Calu3 (cell line): ENCODE measurements at regions not wholly inside any gene's neighbourhood (a gene's known extent, or its start where the extent isn't known, plus 50 kb on each side); places are given as distances from the start of the nearest gene placed in this dataset.

Experiments used
- BruUV-seq: library from RNA; stranded (reverse); fragments of 400-500 nt; replicated peaks from 2 replicates; lab custom pipeline; 2021; lab: Mats Ljungman, UMichigan
- CTCF ChIA-PET: fragments of 300-600 bp; sonication (Branson Sonifier 250); formaldehyde crosslinking; loops from one replicate; lab custom pipeline; 2022; ENCODE audit warnings: antibody characterized with exemption; lab: Charles Lee
- DNase-seq: peaks from one replicate; pipeline ENCODE4 v3.0.0; 2022
- H3K27ac Mint-ChIP-seq: one replicate; pipeline ENCODE4 v1.8.0; 2022; ENCODE audit warnings: mixed read lengths; ENCODE audit not compliant: unreplicated experiment
- H3K27me3 Mint-ChIP-seq: one replicate; pipeline ENCODE4 v1.8.0; 2022; ENCODE audit warnings: mixed read lengths; ENCODE audit not compliant: unreplicated experiment
- H3K36me3 Mint-ChIP-seq: one replicate; pipeline ENCODE4 v1.8.0; 2022; ENCODE audit warnings: mild to moderate bottlenecking, moderate library complexity, mixed read lengths; ENCODE audit not compliant: insufficient read depth, unreplicated experiment
- H3K4me1 Mint-ChIP-seq: one replicate; pipeline ENCODE4 v1.8.0; 2022; ENCODE audit warnings: mild to moderate bottlenecking, low read depth, mixed read lengths; ENCODE audit not compliant: unreplicated experiment
- H3K4me3 Mint-ChIP-seq: one replicate; pipeline ENCODE4 v1.8.0; 2022; ENCODE audit warnings: mild to moderate bottlenecking, low read depth, moderate library complexity, mixed read lengths; ENCODE audit not compliant: unreplicated experiment
- H3K9me3 Mint-ChIP-seq: one replicate; pipeline ENCODE4 v1.8.0; 2022; ENCODE audit warnings: low read depth, mixed read lengths; ENCODE audit not compliant: unreplicated experiment
- intact Hi-C: fragments of 100-400 bp; cut with micrococcal nuclease; formaldehyde crosslinking; loops from one replicate; pipeline ENCODE4 v1.10.0; 2022; ENCODE audit not compliant: unreplicated experiment
- TF ChIP-seq, protein P1 (sequence below): fragments of 200-600 bp; IDR thresholded peaks from one replicate; pipeline ENCODE4 v1.8.0; 2022; ENCODE audit warnings: antibody characterized with exemption; ENCODE audit not compliant: unreplicated experiment

DNA sequence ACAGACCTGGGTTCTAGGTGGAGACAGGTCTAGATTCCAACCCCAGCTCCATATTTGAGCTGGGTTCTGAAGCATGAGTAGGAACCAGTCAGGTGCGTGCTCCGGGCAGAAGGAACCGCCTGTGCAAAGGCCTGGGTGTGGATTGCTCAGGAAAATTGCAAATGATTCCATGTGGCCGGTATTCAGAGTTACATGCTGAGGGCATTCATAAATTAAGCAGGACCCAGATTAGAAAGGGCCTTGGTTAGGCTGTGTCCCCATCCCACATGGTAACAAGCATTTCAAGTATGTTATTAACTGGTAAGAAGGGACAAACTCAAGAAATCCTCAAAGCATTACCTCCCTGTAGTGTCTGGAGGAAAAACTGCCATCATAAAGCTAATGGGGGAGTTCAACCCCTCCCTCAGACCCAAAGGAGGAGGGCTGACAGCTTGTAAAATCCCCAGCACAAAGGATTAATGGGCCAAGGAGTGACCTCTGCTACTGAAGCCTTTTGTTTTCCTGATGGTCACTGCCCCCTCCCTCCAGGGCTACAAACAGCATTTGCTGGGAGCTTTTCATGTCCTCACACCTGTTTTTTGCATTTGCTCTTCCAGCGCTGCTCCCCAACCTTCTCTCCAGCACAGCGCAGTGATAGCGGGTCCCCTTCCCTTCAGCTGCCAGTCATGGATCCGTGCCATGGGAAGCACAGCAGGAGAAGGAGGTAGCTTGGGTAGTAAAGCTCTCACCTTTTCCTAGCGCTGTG lies 218.0 kb downstream of the C16orf95 start:
- Mint-ChIP-seq H3K36me3 (no peaks in the 10 kb centered on the region), H3K4me1 (no peaks in the 10 kb centered on the region), H3K27ac (no peak overlapping the region), H3K4me3 (no peak overlapping the region), H3K9me3 (no peaks in the 10 kb centered on the region), H3K27me3 (peaks cover 88% of the 10 kb centered on the region)
- DNase-seq = no peak
- TF ChIP-seq, protein P1, sequence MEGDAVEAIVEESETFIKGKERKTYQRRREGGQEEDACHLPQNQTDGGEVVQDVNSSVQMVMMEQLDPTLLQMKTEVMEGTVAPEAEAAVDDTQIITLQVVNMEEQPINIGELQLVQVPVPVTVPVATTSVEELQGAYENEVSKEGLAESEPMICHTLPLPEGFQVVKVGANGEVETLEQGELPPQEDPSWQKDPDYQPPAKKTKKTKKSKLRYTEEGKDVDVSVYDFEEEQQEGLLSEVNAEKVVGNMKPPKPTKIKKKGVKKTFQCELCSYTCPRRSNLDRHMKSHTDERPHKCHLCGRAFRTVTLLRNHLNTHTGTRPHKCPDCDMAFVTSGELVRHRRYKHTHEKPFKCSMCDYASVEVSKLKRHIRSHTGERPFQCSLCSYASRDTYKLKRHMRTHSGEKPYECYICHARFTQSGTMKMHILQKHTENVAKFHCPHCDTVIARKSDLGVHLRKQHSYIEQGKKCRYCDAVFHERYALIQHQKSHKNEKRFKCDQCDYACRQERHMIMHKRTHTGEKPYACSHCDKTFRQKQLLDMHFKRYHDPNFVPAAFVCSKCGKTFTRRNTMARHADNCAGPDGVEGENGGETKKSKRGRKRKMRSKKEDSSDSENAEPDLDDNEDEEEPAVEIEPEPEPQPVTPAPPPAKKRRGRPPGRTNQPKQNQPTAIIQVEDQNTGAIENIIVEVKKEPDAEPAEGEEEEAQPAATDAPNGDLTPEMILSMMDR = no peak
- intact Hi-C loops = no loop called here
- no TSS peak for BruUV-seq
- CTCF ChIA-PET = interaction anchor here (0.6 kb wide), 1 partner anchor 485 kb away, joined by 3 read pairs; no protein-coding TSS in a partner anchor

DNA sequence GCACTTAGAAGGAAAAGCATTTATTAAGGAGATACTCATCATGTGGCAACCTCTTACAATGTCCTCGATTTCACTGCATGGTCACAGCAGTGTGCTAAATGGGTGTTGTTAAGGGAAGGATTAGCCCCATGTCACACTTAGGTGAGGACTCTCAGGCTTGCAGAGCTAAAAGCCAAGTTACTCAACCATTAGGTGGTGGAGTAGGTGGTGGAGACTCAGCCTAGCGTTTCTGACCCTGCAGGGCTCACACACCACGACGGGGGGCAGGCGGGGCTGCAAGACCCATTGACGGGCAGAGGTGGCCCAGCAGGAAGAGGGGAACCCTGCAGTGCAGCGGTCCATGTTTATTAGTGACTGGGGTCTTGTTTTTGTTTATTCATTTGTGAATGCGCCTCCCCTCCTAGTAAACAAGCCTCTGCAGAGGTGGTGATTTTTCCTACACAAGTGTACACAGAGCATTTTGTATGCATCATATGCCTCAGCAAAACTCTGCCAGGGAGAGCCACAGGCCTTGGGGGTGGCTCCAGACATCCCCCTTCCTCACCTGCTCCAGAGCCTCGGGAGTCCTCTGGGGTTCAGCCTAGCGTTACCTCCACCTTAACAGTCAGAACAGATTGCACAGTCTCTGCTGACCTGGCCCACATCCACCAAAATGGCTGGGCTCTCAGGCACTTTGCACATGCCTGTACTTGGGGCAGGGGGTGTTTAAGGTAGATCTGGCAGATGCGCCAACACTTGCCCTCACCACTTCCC lies 216.7 kb downstream of the C16orf95 start:
- Mint-ChIP-seq H3K36me3 (no peaks in the 10 kb centered on the region), H3K27ac (no peak overlapping the region), H3K4me3 (no peak overlapping the region), H3K9me3 (no peaks in the 10 kb centered on the region), H3K4me1 (no peaks in the 10 kb centered on the region), H3K27me3 (peaks cover 88% of the 10 kb centered on the region)
- CTCF ChIA-PET = no interaction called here
- intact Hi-C loops = no loop called here
- TF ChIP-seq, protein P1 = no peak
- no peak for DNase-seq
- no TSS peak for BruUV-seq

DNA sequence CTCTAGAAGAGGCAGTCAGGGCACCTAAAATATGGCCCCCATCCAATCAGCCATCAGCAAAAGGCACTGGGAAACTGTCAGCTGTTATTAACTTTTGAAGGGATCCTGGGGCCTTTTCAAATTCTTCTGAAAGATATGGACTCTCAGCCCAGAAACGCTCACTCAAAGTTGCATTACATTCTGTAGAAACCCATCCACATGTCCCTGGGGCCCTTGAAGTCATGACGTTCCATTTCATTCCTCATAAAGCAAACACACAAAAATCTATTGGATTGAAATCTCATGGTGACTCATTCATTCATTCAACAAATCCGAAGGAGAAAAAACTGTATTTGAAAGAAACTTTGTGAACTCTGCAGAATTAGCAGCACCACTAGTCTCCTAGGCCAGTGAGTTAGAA lies 215.3 kb downstream of the C16orf95 start:
- H3K36me3 Mint-ChIP-seq = no peaks in the 10 kb centered on the region
- no peaks in the 10 kb centered on the region for H3K4me1 Mint-ChIP-seq
- H3K9me3 Mint-ChIP-seq = no peaks in the 10 kb centered on the region
- intact Hi-C loops = no loop called here
- H3K27me3 Mint-ChIP-seq = peaks cover 88% of the 10 kb centered on the region
- CTCF ChIA-PET = interaction anchor here (1.2 kb wide), 1 partner anchor 18 kb away, joined by 3 read pairs; no protein-coding TSS in a partner anchor
- no peak overlapping the region for H3K27ac Mint-ChIP-seq
- no TSS peak for BruUV-seq
- no peak overlapping the region for H3K4me3 Mint-ChIP-seq
- DNase-seq = no peak
- TF ChIP-seq, protein P1 = no peak

DNA sequence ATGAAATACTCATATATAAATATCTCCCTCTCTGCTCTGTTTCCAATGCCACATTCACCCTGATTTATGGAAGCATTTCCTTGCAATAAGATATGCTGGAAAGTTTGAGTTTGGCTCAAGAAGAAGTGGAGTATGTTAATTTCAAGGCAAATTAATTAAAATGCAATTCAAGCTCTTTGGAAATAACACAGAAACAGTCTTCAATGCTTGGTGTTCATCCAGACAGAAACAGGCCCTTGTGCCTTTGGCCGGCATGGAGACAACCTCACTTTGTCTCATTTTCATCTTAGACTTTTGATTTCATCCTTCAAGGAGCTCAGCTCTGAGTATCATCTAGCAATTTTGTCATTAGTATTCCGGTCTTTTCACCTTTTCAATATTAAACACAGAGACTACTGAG lies 210.0 kb downstream of the C16orf95 start:
- H3K4me1 Mint-ChIP-seq = no peaks in the 10 kb centered on the region
- H3K9me3 Mint-ChIP-seq = peaks cover 3% of the 10 kb centered on the region
- CTCF ChIA-PET = no interaction called here
- TF ChIP-seq, protein P1 = no peak
- no peak overlapping the region for H3K27ac Mint-ChIP-seq
- H3K4me3 Mint-ChIP-seq = no peak overlapping the region
- BruUV-seq = no TSS peak
- intact Hi-C loops = no loop called here
- peaks cover 100% of the 10 kb centered on the region for H3K27me3 Mint-ChIP-seq
- H3K36me3 Mint-ChIP-seq = no peaks in the 10 kb centered on the region
- DNase-seq = no peak
